GM23248 (cell line): ENCODE measurements at regions not wholly inside any gene's neighbourhood (a gene's known extent, or its start where the extent isn't known, plus 50 kb on each side); places are given as distances from the start of the nearest gene placed in this dataset.

ENCODE experiments used
- EZH2 ChIP-seq: fragments of 200-600 bp; sonication (generic); IDR thresholded peaks from 2 replicates; pipeline ENCODE4 v1.6.1; 2018; ENCODE audit warnings: antibody characterized with exemption, mild to moderate bottlenecking; ENCODE audit not compliant: insufficient read depth, poor library complexity, severe bottlenecking
- EZH2phosphoT487 ChIP-seq: fragments of 200-600 bp; sonication (generic); IDR thresholded peaks from 2 replicates; pipeline ENCODE4 v1.6.1; 2018; ENCODE audit warnings: antibody characterized with exemption, moderate library complexity, mild to moderate bottlenecking, low read depth; ENCODE audit not compliant: insufficient read depth

- TF ChIP-seq EZH2phosphoT487 (no peak), EZH2 (no peak)
Observed at GRCh38 chr7:49666764-49667163, 106.7 kb upstream of the VWC2 start.
